ENCODE measurements at regions not wholly inside any gene's neighbourhood (a gene's known extent, or its start where the extent isn't known, plus 50 kb on each side); places are given as distances from the start of the nearest gene placed in this dataset.

GRCh38 chr21:27505516-27505915, 538.6 kb upstream of the ADAMTS5 start:
- TF ChIP-seq CTCF (IDR thresholded peaks at IDR 0.05): no peak
- TF ChIP-seq POLR2A (IDR thresholded peaks at IDR 0.05): no peak

Data from uterus (tissue), 2 donors.